ENCODE measurements at regions not wholly inside any gene's neighbourhood (a gene's known extent, or its start where the extent isn't known, plus 50 kb on each side); places are given as distances from the start of the nearest gene placed in this dataset.

DNA sequence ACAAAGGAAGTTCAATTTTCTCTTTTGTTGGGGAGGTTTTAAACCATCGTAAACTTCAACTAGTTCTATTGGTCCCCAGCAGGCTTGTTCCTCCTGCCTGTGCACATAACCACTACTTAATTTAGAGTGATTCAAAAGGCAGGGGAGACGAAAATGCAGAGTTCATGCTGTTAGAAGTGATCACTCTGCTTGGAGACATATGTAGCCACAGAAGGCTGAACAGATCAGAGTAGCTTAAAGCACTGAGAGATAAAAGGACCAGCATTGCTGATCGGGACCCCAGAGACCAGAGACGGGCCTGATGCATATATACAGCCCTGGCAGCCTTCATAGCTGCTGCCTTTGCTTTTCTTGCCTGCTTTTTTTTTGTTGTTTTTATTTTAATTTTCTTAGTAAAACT lies 662.0 kb upstream of the CPEB2 start:
- Histone ChIP-seq H3K4me1 (ENCODE audit: control insufficient read depth in 4 of 4, insufficient read depth in 4 of 4, low read length in 3 of 4) (no peaks in the 10 kb centered on the region), H3K4me3 (ENCODE audit: low read depth in 1 of 3, low read length in 3 of 3) (no peak overlapping the region), H3K9me3 (ENCODE audit: control insufficient read depth in 4 of 4, low read length in 3 of 4) (no peaks in the 10 kb centered on the region), H3K9ac (ENCODE audit: low read depth in 1 of 2, low read length in 2 of 2) (no peak overlapping the region), H3K27ac (ENCODE audit: low read depth in 1 of 2, low read length in 2 of 2) (no peak overlapping the region), H3K27me3 (ENCODE audit: control insufficient read depth in 4 of 4, insufficient read depth in 4 of 4, low read length in 3 of 4) (peaks cover 0 to 3% (median 0%) of the 10 kb centered on the region in 4 donors), H3K36me3 (ENCODE audit: control insufficient read depth in 4 of 4, insufficient read depth in 3 of 4, low read depth in 1 of 4, low read length in 3 of 4) (no peaks in the 10 kb centered on the region)
- 64% methylated on average over 4 of the region's 4 CpGs for WGBS
- TF ChIP-seq NR2F2 (IDR thresholded peaks at IDR 0.05): no peak
- TF ChIP-seq FOXA1 (IDR thresholded peaks at IDR 0.05): no peak
- TF ChIP-seq HNF4A (conservative IDR thresholded peaks at IDR 0.05): no peak
- TF ChIP-seq, protein P1, sequence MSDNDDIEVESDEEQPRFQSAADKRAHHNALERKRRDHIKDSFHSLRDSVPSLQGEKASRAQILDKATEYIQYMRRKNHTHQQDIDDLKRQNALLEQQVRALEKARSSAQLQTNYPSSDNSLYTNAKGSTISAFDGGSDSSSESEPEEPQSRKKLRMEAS (IDR thresholded peaks at IDR 0.05): no peak
- TF ChIP-seq, protein P2, sequence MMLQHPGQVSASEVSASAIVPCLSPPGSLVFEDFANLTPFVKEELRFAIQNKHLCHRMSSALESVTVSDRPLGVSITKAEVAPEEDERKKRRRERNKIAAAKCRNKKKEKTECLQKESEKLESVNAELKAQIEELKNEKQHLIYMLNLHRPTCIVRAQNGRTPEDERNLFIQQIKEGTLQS (IDR thresholded peaks at IDR 0.05): no peak
- no peak for TF ChIP-seq GABPA (IDR thresholded peaks at IDR 0.05 in 1 of 2, conservative IDR thresholded peaks at IDR 0.05 in 1 of 2)
- no peak for TF ChIP-seq HNF4G (IDR thresholded peaks at IDR 0.05)
- TF ChIP-seq RXRA (IDR thresholded peaks at IDR 0.05): no peak
- TF ChIP-seq, protein P3, sequence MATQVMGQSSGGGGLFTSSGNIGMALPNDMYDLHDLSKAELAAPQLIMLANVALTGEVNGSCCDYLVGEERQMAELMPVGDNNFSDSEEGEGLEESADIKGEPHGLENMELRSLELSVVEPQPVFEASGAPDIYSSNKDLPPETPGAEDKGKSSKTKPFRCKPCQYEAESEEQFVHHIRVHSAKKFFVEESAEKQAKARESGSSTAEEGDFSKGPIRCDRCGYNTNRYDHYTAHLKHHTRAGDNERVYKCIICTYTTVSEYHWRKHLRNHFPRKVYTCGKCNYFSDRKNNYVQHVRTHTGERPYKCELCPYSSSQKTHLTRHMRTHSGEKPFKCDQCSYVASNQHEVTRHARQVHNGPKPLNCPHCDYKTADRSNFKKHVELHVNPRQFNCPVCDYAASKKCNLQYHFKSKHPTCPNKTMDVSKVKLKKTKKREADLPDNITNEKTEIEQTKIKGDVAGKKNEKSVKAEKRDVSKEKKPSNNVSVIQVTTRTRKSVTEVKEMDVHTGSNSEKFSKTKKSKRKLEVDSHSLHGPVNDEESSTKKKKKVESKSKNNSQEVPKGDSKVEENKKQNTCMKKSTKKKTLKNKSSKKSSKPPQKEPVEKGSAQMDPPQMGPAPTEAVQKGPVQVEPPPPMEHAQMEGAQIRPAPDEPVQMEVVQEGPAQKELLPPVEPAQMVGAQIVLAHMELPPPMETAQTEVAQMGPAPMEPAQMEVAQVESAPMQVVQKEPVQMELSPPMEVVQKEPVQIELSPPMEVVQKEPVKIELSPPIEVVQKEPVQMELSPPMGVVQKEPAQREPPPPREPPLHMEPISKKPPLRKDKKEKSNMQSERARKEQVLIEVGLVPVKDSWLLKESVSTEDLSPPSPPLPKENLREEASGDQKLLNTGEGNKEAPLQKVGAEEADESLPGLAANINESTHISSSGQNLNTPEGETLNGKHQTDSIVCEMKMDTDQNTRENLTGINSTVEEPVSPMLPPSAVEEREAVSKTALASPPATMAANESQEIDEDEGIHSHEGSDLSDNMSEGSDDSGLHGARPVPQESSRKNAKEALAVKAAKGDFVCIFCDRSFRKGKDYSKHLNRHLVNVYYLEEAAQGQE (IDR thresholded peaks at IDR 0.05): no peak
- TF ChIP-seq, protein P4, sequence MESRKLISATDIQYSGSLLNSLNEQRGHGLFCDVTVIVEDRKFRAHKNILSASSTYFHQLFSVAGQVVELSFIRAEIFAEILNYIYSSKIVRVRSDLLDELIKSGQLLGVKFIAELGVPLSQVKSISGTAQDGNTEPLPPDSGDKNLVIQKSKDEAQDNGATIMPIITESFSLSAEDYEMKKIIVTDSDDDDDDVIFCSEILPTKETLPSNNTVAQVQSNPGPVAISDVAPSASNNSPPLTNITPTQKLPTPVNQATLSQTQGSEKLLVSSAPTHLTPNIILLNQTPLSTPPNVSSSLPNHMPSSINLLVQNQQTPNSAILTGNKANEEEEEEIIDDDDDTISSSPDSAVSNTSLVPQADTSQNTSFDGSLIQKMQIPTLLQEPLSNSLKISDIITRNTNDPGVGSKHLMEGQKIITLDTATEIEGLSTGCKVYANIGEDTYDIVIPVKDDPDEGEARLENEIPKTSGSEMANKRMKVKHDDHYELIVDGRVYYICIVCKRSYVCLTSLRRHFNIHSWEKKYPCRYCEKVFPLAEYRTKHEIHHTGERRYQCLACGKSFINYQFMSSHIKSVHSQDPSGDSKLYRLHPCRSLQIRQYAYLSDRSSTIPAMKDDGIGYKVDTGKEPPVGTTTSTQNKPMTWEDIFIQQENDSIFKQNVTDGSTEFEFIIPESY (IDR thresholded peaks at IDR 0.05): no peak
- no peak for TF ChIP-seq FOXA2 (IDR thresholded peaks at IDR 0.05)
- no peak for TF ChIP-seq SP1 (IDR thresholded peaks at IDR 0.05)
- TF ChIP-seq JUND (IDR thresholded peaks at IDR 0.05): no peak
- no peak for TF ChIP-seq TAF1 (conservative IDR thresholded peaks at IDR 0.05)
- TF ChIP-seq, protein P5, sequence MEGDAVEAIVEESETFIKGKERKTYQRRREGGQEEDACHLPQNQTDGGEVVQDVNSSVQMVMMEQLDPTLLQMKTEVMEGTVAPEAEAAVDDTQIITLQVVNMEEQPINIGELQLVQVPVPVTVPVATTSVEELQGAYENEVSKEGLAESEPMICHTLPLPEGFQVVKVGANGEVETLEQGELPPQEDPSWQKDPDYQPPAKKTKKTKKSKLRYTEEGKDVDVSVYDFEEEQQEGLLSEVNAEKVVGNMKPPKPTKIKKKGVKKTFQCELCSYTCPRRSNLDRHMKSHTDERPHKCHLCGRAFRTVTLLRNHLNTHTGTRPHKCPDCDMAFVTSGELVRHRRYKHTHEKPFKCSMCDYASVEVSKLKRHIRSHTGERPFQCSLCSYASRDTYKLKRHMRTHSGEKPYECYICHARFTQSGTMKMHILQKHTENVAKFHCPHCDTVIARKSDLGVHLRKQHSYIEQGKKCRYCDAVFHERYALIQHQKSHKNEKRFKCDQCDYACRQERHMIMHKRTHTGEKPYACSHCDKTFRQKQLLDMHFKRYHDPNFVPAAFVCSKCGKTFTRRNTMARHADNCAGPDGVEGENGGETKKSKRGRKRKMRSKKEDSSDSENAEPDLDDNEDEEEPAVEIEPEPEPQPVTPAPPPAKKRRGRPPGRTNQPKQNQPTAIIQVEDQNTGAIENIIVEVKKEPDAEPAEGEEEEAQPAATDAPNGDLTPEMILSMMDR (IDR thresholded peaks at IDR 0.05; ENCODE audit: low read depth, low read length, missing input control): no peak
- TF ChIP-seq EGR1 (IDR thresholded peaks at IDR 0.05; ENCODE audit: low read depth in 2 of 2): no peak
- TF ChIP-seq YY1 (IDR thresholded peaks at IDR 0.05): no peak
- TF ChIP-seq RAD21 (IDR thresholded peaks at IDR 0.05): no peak
- no peak for DNase-seq (ENCODE audit: low spot score)

Measured in liver (tissue), 8 donors.